ENCODE measurements at regions not wholly inside any gene's neighbourhood (a gene's known extent, or its start where the extent isn't known, plus 50 kb on each side); places are given as distances from the start of the nearest gene placed in this dataset.
"Not testable (repeated sequence)": the region's sequence is repeated elsewhere in the genome, so short reads cannot be mapped to it uniquely, and the experiment has no call there.

- not testable (repeated sequence) for DNase-seq
These were observed 99.5 kb upstream of the LRPAP1 start for GRCh38 chr4:3631544-3632266.

- DNase-seq: peak; percentile 18
These were observed 98.6 kb upstream of the LRPAP1 start for GRCh38 chr4:3630598-3631543.

- DNase-seq: no peak
These were observed 97.9 kb upstream of the LRPAP1 start for GRCh38 chr4:3630136-3630597.

GRCh38 chr4:3629665-3630064 lies 97.4 kb upstream of the LRPAP1 start:
- no peak for DNase-seq

GRCh38 chr4:3629176-3629575 lies 97.0 kb upstream of the LRPAP1 start:
- not testable (repeated sequence) for DNase-seq

GRCh38 chr4:3628868-3629175 lies 96.6 kb upstream of the LRPAP1 start:
- no peak for DNase-seq

- DNase-seq: not testable (repeated sequence)
These were observed 96.0 kb upstream of the LRPAP1 start for GRCh38 chr4:3627967-3628867.

GRCh38 chr4:3627456-3627855 lies 95.2 kb upstream of the LRPAP1 start:
- not testable (repeated sequence) for DNase-seq

- not testable (repeated sequence) for DNase-seq
These were observed 94.1 kb upstream of the LRPAP1 start for GRCh38 chr4:3626131-3626884.

GRCh38 chr4:3625286-3625875 lies 93.2 kb upstream of the LRPAP1 start:
- not testable (repeated sequence) for DNase-seq

- not testable (repeated sequence) for DNase-seq
These were observed 91.6 kb upstream of the LRPAP1 start for GRCh38 chr4:3623809-3624329.

GRCh38 chr4:3623106-3623505 lies 90.9 kb upstream of the LRPAP1 start:
- no peak for DNase-seq

- DNase-seq: not testable (repeated sequence)
These were observed 88.1 kb upstream of the LRPAP1 start for GRCh38 chr4:3620365-3620764.

- DNase-seq: not testable (repeated sequence)
These were observed 87.5 kb upstream of the LRPAP1 start for GRCh38 chr4:3619698-3620097.

GRCh38 chr4:3618341-3618740 lies 86.1 kb upstream of the LRPAP1 start:
- DNase-seq: not testable (repeated sequence)

- DNase-seq: no peak
These were observed 83.4 kb upstream of the LRPAP1 start for GRCh38 chr4:3615386-3616286.

- DNase-seq: no peak
These were observed 82.4 kb upstream of the LRPAP1 start for GRCh38 chr4:3614731-3614980.

GRCh38 chr4:3613967-3614730 lies 81.9 kb upstream of the LRPAP1 start:
- no peak for DNase-seq

- DNase-seq: no peak
These were observed 80.7 kb upstream of the LRPAP1 start for GRCh38 chr4:3612934-3613333.

GRCh38 chr4:3612281-3612680 lies 80.1 kb upstream of the LRPAP1 start:
- DNase-seq: no peak
